H1 (cell line): ENCODE measurements at regions not wholly inside any gene's neighbourhood (a gene's known extent, or its start where the extent isn't known, plus 50 kb on each side); places are given as distances from the start of the nearest gene placed in this dataset.

Source experiments
- CTCF ChIA-PET: fragments of 300-600 bp; sonication (Branson Sonifier 250); formaldehyde crosslinking; loops from one replicate; lab custom pipeline; 2021; ENCODE audit not compliant: partially characterized antibody; lab: Charles Lee
- POLR2A ChIA-PET: fragments of 300-600 bp; sonication (Branson Sonifier 250); formaldehyde crosslinking; loops from one replicate; lab custom pipeline; 2021; ENCODE audit warnings: inconsistent platforms; ENCODE audit not compliant: partially characterized antibody; lab: Charles Lee
- DNase-seq, 2 experiments: peaks; one replicate each; pipeline versions ENCODE4 v3.0.0 to v3.0.0-alpha.2; 2010 to 2022; ENCODE audit warnings: low spot score in 2 of 2, low read depth in 1 of 2, mixed read lengths in 1 of 2
- FAIRE-seq: peaks from 2 replicates; lab custom pipeline; 2011; peaks lifted over from hg19 to GRCh38; lab: Jason Lieb, UNC
- H2AFZ ChIP-seq: 2 replicates; pipeline ENCODE4 v1.8.1; 2012; ENCODE audit warnings: low read length, inconsistent platforms
- H2AK5ac ChIP-seq: 2 replicates; pipeline ENCODE4 v1.6.1; 2013; ENCODE audit warnings: low read depth, low read length
- H2BK120ac ChIP-seq: replicated peaks from 2 replicates; pipeline ENCODE3; 2013; ENCODE audit warnings: low read depth, low read length, inconsistent platforms
- H2BK12ac ChIP-seq: 2 replicates; pipeline ENCODE4 v1.6.1; 2013; ENCODE audit warnings: low read depth, low read length
- H2BK15ac ChIP-seq: 2 replicates; pipeline ENCODE4 v1.6.1; 2013; ENCODE audit warnings: low read length
- H2BK20ac ChIP-seq: 2 replicates; pipeline ENCODE4 v1.6.1; 2013; ENCODE audit warnings: low read length
- H2BK5ac ChIP-seq: 2 replicates; pipeline ENCODE4 v1.6.1; 2013; ENCODE audit warnings: low read depth, low read length
- H3K14ac ChIP-seq: 2 replicates; pipeline ENCODE4 v1.6.1; 2013; ENCODE audit warnings: inconsistent platforms; ENCODE audit not compliant: insufficient read length
- H3K18ac ChIP-seq: 2 replicates; pipeline ENCODE4 v1.6.1; 2013; ENCODE audit warnings: low read length; ENCODE audit errors: extremely low read depth
- H3K23ac ChIP-seq: 2 replicates; pipeline ENCODE4 v1.6.1; 2013; ENCODE audit warnings: inconsistent platforms; ENCODE audit not compliant: insufficient read length
- H3K23me2 ChIP-seq: 2 replicates; pipeline ENCODE4 v1.6.1; 2013; ENCODE audit warnings: low read depth, low read length
- H3K27ac ChIP-seq: 2 replicates; pipeline ENCODE4 v1.6.1; 2011; ENCODE audit warnings: low read depth, low read length, inconsistent platforms
- H3K27me3 ChIP-seq, 4 experiments: replicated peaks in 1 of 4; 1 replicate in 1 of 4; 2 replicates in 3 of 4; pipeline versions ENCODE4 v1.6.1 to v1.8.1; 2011 to 2013; ENCODE audit warnings: low read length in 3 of 4, mild to moderate bottlenecking in 3 of 4, inconsistent platforms in 2 of 4, mixed read lengths in 2 of 4, moderate library complexity in 1 of 4; ENCODE audit not compliant: control insufficient read depth in 3 of 4, insufficient read depth in 3 of 4; ENCODE audit errors: extremely low read depth in 1 of 4
- H3K36me3 ChIP-seq, 4 experiments: 2 replicates each; pipeline versions ENCODE4 v1.6.1 to v1.8.1; 2011 to 2013; ENCODE audit warnings: mild to moderate bottlenecking in 4 of 4, low read length in 3 of 4, moderate library complexity in 2 of 4, control low read depth in 1 of 4, inconsistent platforms in 1 of 4; ENCODE audit not compliant: insufficient read depth in 4 of 4, control insufficient read depth in 2 of 4
- H3K4ac ChIP-seq: replicated peaks from 2 replicates; pipeline ENCODE3; 2013; ENCODE audit warnings: low read length, low read depth, mixed read lengths, inconsistent platforms; ENCODE audit not compliant: insufficient read length
- H3K4me1 ChIP-seq, 4 experiments: replicated peaks in 1 of 4; 1 replicate in 1 of 4; 2 replicates in 3 of 4; pipeline versions ENCODE4 v1.6.1 to v1.8.1; 2011 to 2013; ENCODE audit warnings: low read length in 3 of 4, inconsistent platforms in 2 of 4, mixed read lengths in 1 of 4; ENCODE audit not compliant: insufficient read depth in 4 of 4, control insufficient read depth in 3 of 4
- H3K4me2 ChIP-seq, 2 experiments: 2 replicates each; pipeline versions ENCODE4 v1.6.1 to v1.8.1; 2011 to 2013; ENCODE audit warnings: low read depth in 2 of 2, low read length in 2 of 2, control low read depth in 1 of 2, inconsistent platforms in 1 of 2, mild to moderate bottlenecking in 1 of 2; ENCODE audit not compliant: insufficient read depth in 1 of 2
- H3K4me3 ChIP-seq, 4 experiments: fragments of 200-600, 300-600 bp in 1 of 4; sonication (generic), shearing (Covaris generic), sonication (Bioruptor Twin) in 1 of 4; 2 replicates each; pipeline versions ENCODE4 v1.5.1 to v1.8.1; 2011 to 2016; ENCODE audit warnings: low read length in 4 of 4, low read depth in 3 of 4, control low read depth in 2 of 4, inconsistent platforms in 2 of 4, mild to moderate bottlenecking in 2 of 4, mixed read lengths in 1 of 4, moderate library complexity in 1 of 4; ENCODE audit not compliant: insufficient read depth in 2 of 4; ENCODE audit errors: extremely low read depth in 1 of 4
- H3K56ac ChIP-seq: replicated peaks from 2 replicates; pipeline ENCODE3; 2013; ENCODE audit warnings: low read depth, mild to moderate bottlenecking, mixed read lengths, low read length, inconsistent platforms; ENCODE audit not compliant: insufficient read length
- H3K79me1 ChIP-seq: 2 replicates; pipeline ENCODE4 v1.6.1; 2013; ENCODE audit warnings: low read depth, low read length, control low read depth
- H3K79me2 ChIP-seq, 2 experiments: 2 replicates each; pipeline versions ENCODE4 v1.6.1 to v1.8.1; 2012 to 2013; ENCODE audit warnings: low read length in 2 of 2, mild to moderate bottlenecking in 2 of 2, inconsistent platforms in 1 of 2; ENCODE audit not compliant: insufficient read depth in 2 of 2, control insufficient read depth in 1 of 2
- H3K9ac ChIP-seq, 4 experiments: replicated peaks in 1 of 4; 1 replicate in 1 of 4; 2 replicates in 3 of 4; pipeline versions ENCODE4 v1.6.1 to v1.8.1; 2011 to 2013; ENCODE audit warnings: low read depth in 3 of 4, low read length in 3 of 4, control low read depth in 2 of 4, mild to moderate bottlenecking in 2 of 4, moderate library complexity in 2 of 4, inconsistent platforms in 1 of 4; ENCODE audit errors: extremely low read depth in 1 of 4
- H3K9me3 ChIP-seq, 2 experiments: 2 replicates each; pipeline versions ENCODE4 v1.6.1 to v1.8.1; 2012 to 2013; ENCODE audit warnings: mild to moderate bottlenecking in 2 of 2, moderate library complexity in 2 of 2, control low read depth in 1 of 2, inconsistent platforms in 1 of 2, low read depth in 1 of 2, low read length in 1 of 2, mixed read lengths in 1 of 2; ENCODE audit not compliant: insufficient read depth in 2 of 2
- H4K20me1 ChIP-seq, 2 experiments: replicated peaks in 1 of 2; 2 replicates each; pipeline versions ENCODE3 to v1.8.1; 2011 to 2013; ENCODE audit warnings: inconsistent platforms in 2 of 2, low read length in 2 of 2, mild to moderate bottlenecking in 1 of 2; ENCODE audit not compliant: insufficient read depth in 2 of 2, control insufficient read depth in 1 of 2
- H4K5ac ChIP-seq: 2 replicates; pipeline ENCODE4 v1.6.1; 2013; ENCODE audit warnings: low read length, low read depth, mixed read lengths, inconsistent platforms; ENCODE audit not compliant: insufficient read length
- H4K8ac ChIP-seq: 2 replicates; pipeline ENCODE4 v1.8.0; 2013; ENCODE audit warnings: mild to moderate bottlenecking, moderate library complexity, low read length, inconsistent platforms; ENCODE audit not compliant: insufficient read depth; ENCODE audit errors: extremely low read depth
- H4K91ac ChIP-seq: replicated peaks from 2 replicates; pipeline ENCODE3; 2013; ENCODE audit warnings: low read length, mixed read lengths, inconsistent platforms; ENCODE audit not compliant: insufficient read length
- WGBS, 2 experiments: shearing (Covaris generic) in 1 of 2; methylation state at CpG; one replicate each; pipeline versions ENCODE4 v1.1.6 to v1.1.7; 2013 to 2015; ENCODE audit warnings: low lambda C conversion rate in 2 of 2, mixed read lengths in 2 of 2, inconsistent platforms in 1 of 2, low coverage in 1 of 2, missing lambda C conversion rate in 1 of 2; ENCODE audit not compliant: insufficient replicate concordance in 2 of 2, insufficient coverage in 1 of 2, insufficient read length in 1 of 2; ENCODE audit errors: extremely low coverage in 1 of 2, missing lambda C conversion rate in 1 of 2; 5-methylcytosine and 5-hydroxymethylcytosine counted together

DNA sequence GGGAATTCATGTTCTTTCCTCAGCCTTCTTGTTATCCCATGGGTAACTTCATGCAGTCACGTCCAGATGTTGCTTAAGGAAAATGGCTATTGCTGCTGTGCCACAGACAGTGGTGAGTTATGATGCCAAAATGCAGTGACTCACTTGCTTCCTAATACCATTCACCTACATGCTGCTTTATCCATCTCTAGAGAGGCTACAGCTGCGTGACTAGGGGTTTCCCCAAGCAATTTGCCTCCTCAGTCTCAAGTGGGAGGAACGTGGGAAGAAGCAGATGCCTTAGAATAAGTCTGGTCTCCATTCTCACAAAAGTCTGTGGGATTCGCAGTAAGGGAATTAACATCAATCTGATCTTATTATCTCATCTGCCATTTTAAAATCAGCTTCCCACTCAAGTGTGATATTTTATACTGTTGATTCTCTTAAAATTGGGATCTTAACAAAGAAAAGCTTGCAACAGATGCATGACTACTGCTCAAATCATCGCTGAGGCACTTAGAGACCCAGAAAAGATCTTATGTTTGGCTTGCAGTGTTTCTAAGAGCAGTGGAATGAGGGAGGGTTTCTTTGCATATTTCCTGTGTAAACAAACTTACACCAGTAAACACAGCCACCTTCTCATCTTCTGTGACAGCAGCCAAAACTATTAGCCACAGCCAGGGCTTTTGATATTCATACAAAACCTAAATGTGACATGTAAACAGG, 62.0 kb upstream of the ACP3 start:
- no peak overlapping the region for H4K91ac ChIP-seq
- H3K4ac ChIP-seq: no peak overlapping the region
- WGBS, 2 experiments: 82% methylated on average over 5 of the region's 5 CpGs; no CpG with 5 or more reads in 1 of the 2 experiments
- H3K27me3 ChIP-seq: no peaks in the 10 kb centered on the region
- H2BK20ac ChIP-seq: no peak overlapping the region
- H3K27ac ChIP-seq: no peak overlapping the region
- 0 out of 7 replicates have a peak, but pooled peaks cover 0 to 5% (median 0%) of the 10 kb centered on the region in 4 experiments for H3K4me1 ChIP-seq
- H2BK5ac ChIP-seq: no peak overlapping the region
- no peak overlapping the region for H3K14ac ChIP-seq
- H3K23me2 ChIP-seq: no peaks in the 10 kb centered on the region
- no peaks in the 10 kb centered on the region for H3K79me2 ChIP-seq
- H2BK15ac ChIP-seq: no peak overlapping the region
- no peak overlapping the region for H4K8ac ChIP-seq
- no peak overlapping the region for H3K56ac ChIP-seq
- no peak overlapping the region for H2BK12ac ChIP-seq
- no peaks in the 10 kb centered on the region for H3K9me3 ChIP-seq
- CTCF ChIA-PET: interaction anchor here (0.8 to 8.5 kb wide), 10 partner anchors 9 to 217 kb away, joined by 3 to 226 read pairs (median 4); no protein-coding TSS in a partner anchor
- POLR2A ChIA-PET: no interaction called here
- no peak overlapping the region for H3K4me3 ChIP-seq
- H3K23ac ChIP-seq: no peak overlapping the region
- 0 out of 2 replicates have a peak overlapping the region, but pooled peaks have one; percentile 20 for H2AFZ ChIP-seq
- H4K20me1 ChIP-seq: no peaks in the 10 kb centered on the region
- H3K4me2 ChIP-seq: no peak overlapping the region
- H2AK5ac ChIP-seq: no peak overlapping the region
- no peak overlapping the region for H3K9ac ChIP-seq
- H3K79me1 ChIP-seq: no peaks in the 10 kb centered on the region
- H4K5ac ChIP-seq: no peak overlapping the region
- DNase-seq (no peak), FAIRE-seq (peak; percentile 19)
- H2BK120ac ChIP-seq: no peak overlapping the region
- no peak overlapping the region for H3K18ac ChIP-seq
- no peaks in the 10 kb centered on the region for H3K36me3 ChIP-seq
